Natural killer cell (primary cell): ENCODE measurements at regions not wholly inside any gene's neighbourhood (a gene's known extent, or its start where the extent isn't known, plus 50 kb on each side); places are given as distances from the start of the nearest gene placed in this dataset.

Experiments
- ATAC-seq, 3 donors: fragments of 150-1000 bp in 2 of 3; fragments of 200-7000 bp in 1 of 3; cut with Tn5 transposase; 1 replicate in 1 of 3; 2 replicates in 2 of 3; pipeline ENCODE4 v1.10.0; 2021; ENCODE audit warnings: mild to moderate bottlenecking in 2 of 3, moderate library complexity in 2 of 3
- DNase-seq, 2 donors: peaks; one replicate each; pipeline versions ENCODE4 v3.0.0 to v3.0.0-alpha.2; 2013 to 2021; ENCODE audit warnings: mixed read lengths in 1 of 2
- H3K27ac ChIP-seq: one replicate; pipeline ENCODE4 v1.5.1; 2013; ENCODE audit warnings: mild to moderate bottlenecking, low read length
- H3K27me3 ChIP-seq: one replicate; pipeline ENCODE4 v1.6.1; 2013; ENCODE audit warnings: low read length; ENCODE audit not compliant: control insufficient read depth, insufficient read depth
- H3K36me3 ChIP-seq: one replicate; pipeline ENCODE4 v1.6.1; 2013; ENCODE audit warnings: low read length; ENCODE audit not compliant: control insufficient read depth, insufficient read depth
- H3K4me1 ChIP-seq: one replicate; pipeline ENCODE4 v1.6.1; 2013; ENCODE audit warnings: low read length; ENCODE audit not compliant: control insufficient read depth, insufficient read depth
- H3K4me3 ChIP-seq: one replicate; pipeline ENCODE4 v1.5.1; 2013; ENCODE audit warnings: low read length
- H3K9me3 ChIP-seq: one replicate; pipeline ENCODE4 v1.6.1; 2013; ENCODE audit warnings: low read length; ENCODE audit not compliant: control insufficient read depth, insufficient read depth
- H3K27ac Mint-ChIP-seq, 2 donors: one replicate each; pipeline ENCODE4 v1.8.0; 2022; ENCODE audit warnings: mild to moderate bottlenecking in 2 of 2, mixed read lengths in 2 of 2, moderate library complexity in 1 of 2
- H3K27me3 Mint-ChIP-seq, 2 donors: one replicate each; pipeline ENCODE4 v1.8.0; 2022; ENCODE audit warnings: low read depth in 2 of 2, mixed read lengths in 2 of 2
- H3K36me3 Mint-ChIP-seq: one replicate; pipeline ENCODE4 v1.8.0; 2022; ENCODE audit warnings: mixed read lengths
- H3K4me1 Mint-ChIP-seq, 2 donors: one replicate each; pipeline ENCODE4 v1.8.0; 2022; ENCODE audit warnings: mixed read lengths in 2 of 2
- H3K4me3 Mint-ChIP-seq: one replicate; pipeline ENCODE4 v1.8.0; 2022; ENCODE audit warnings: mild to moderate bottlenecking, moderate library complexity, mixed read lengths
- H3K9me3 Mint-ChIP-seq, 2 donors: one replicate each; pipeline ENCODE4 v1.8.0; 2022; ENCODE audit warnings: mixed read lengths in 2 of 2
- WGBS: methylation state at CpG from one replicate; pipeline ENCODE4 v1.1.7; 2013; ENCODE audit warnings: missing lambda C conversion rate; ENCODE audit not compliant: insufficient coverage; 5-methylcytosine and 5-hydroxymethylcytosine counted together
- intact Hi-C: fragments of 100-400 bp; cut with micrococcal nuclease; formaldehyde crosslinking; loops from one replicate; pipeline ENCODE4 v1.14.2; 2022
- TF ChIP-seq, protein P1 (sequence below): fragments of 200-600 bp; IDR thresholded peaks from one replicate; pipeline ENCODE4 v1.8.0; 2022; ENCODE audit warnings: antibody characterized with exemption

DNA sequence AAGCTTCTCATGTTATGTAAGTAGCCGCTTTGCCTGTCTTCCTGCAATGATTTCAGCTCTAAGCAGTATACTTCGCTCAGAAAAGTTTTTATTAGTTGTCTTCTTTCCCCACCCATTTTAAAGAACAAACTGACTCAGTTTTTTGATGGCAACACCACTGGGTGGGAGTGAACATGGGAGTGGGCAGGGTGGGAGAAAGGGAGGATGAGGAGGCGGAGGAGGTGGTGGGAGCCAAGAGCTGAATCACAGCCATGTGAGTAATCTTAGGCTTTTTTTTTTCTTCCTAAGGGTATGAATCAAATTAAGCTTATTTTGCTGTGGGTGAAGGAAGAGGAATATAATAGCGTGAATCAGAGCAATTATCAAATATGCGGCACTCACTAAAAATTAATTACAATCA, 574.3 kb upstream of the DIPK2B start:
- H3K27ac Mint-ChIP-seq: no peak overlapping the region
- H3K4me3 Mint-ChIP-seq: no peak overlapping the region
- no peaks in the 10 kb centered on the region for H3K9me3 Mint-ChIP-seq
- peaks cover 20 to 25% of the 10 kb centered on the region in 2 donors for H3K4me1 Mint-ChIP-seq
- TF ChIP-seq, protein P1, sequence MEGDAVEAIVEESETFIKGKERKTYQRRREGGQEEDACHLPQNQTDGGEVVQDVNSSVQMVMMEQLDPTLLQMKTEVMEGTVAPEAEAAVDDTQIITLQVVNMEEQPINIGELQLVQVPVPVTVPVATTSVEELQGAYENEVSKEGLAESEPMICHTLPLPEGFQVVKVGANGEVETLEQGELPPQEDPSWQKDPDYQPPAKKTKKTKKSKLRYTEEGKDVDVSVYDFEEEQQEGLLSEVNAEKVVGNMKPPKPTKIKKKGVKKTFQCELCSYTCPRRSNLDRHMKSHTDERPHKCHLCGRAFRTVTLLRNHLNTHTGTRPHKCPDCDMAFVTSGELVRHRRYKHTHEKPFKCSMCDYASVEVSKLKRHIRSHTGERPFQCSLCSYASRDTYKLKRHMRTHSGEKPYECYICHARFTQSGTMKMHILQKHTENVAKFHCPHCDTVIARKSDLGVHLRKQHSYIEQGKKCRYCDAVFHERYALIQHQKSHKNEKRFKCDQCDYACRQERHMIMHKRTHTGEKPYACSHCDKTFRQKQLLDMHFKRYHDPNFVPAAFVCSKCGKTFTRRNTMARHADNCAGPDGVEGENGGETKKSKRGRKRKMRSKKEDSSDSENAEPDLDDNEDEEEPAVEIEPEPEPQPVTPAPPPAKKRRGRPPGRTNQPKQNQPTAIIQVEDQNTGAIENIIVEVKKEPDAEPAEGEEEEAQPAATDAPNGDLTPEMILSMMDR: no peak
- DNase-seq (no peak), ATAC-seq (no peak)
- WGBS: 93% methylated on average over 3 of the region's 5 CpGs
- no peak overlapping the region for H3K27ac ChIP-seq
- H3K9me3 ChIP-seq: no peaks in the 10 kb centered on the region
- no peaks in the 10 kb centered on the region for H3K36me3 Mint-ChIP-seq
- peaks cover 2 to 13% of the 10 kb centered on the region in 2 donors for H3K27me3 Mint-ChIP-seq
- H3K4me1 ChIP-seq: peaks cover 9% of the 10 kb centered on the region
- no peaks in the 10 kb centered on the region for H3K36me3 ChIP-seq
- intact Hi-C loops: no loop called here
- no peaks in the 10 kb centered on the region for H3K27me3 ChIP-seq
- H3K4me3 ChIP-seq: no peak overlapping the region

DNA sequence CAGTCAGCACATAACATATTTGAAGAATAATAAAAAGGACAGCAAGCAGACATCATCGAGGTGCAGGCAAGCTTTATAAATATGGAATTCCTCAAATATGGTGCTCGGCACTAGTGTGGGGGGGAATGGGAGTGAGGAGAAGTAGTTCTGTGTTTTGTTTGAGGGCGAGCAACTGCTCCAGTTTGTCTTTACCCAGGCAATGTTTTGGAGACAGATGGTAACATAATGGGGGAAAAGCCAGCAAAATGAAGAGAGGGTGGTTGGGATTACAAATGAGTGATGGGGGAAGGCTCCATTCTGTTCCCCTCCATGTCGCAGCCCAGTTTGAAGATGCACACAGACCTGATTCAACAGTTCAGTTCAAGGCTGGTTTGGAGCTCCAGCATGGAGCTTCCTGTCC, 572.9 kb upstream of the DIPK2B start:
- Histone ChIP-seq H3K36me3 (no peaks in the 10 kb centered on the region), H3K4me3 (no peak overlapping the region), H3K27me3 (no peaks in the 10 kb centered on the region), H3K9me3 (no peaks in the 10 kb centered on the region), H3K27ac (no peak overlapping the region), H3K4me1 (peaks cover 9% of the 10 kb centered on the region)
- Mint-ChIP-seq H3K27me3 (peaks cover 0 to 2% of the 10 kb centered on the region in 2 donors), H3K4me1 (peaks cover 20 to 29% of the 10 kb centered on the region in 2 donors), H3K4me3 (no peak overlapping the region), H3K36me3 (no peaks in the 10 kb centered on the region), H3K9me3 (no peaks in the 10 kb centered on the region), H3K27ac (no peak overlapping the region)
- DNase-seq (no peak), ATAC-seq (no peak)
- intact Hi-C loops: no loop called here
- TF ChIP-seq, protein P1: no peak
- 100% methylated on average over 4 of the region's 4 CpGs for WGBS

- Histone ChIP-seq H3K27ac (peak overlapping the region; percentile 94), H3K4me1 (peaks cover 9% of the 10 kb centered on the region), H3K9me3 (no peaks in the 10 kb centered on the region), H3K4me3 (peak overlapping the region; percentile 3), H3K27me3 (no peaks in the 10 kb centered on the region), H3K36me3 (no peaks in the 10 kb centered on the region)
- Mint-ChIP-seq H3K4me1 (peaks cover 33 to 34% of the 10 kb centered on the region in 2 donors), H3K4me3 (peak overlapping the region; percentile 77), H3K36me3 (no peaks in the 10 kb centered on the region), H3K9me3 (no peaks in the 10 kb centered on the region), H3K27me3 (no peaks in the 10 kb centered on the region), H3K27ac (peak overlapping the region; percentile 88 to 90)
- DNase-seq (peak; percentile 51 to 82), ATAC-seq (peak; percentile 65 to 82 (median 81))
- intact Hi-C loops: loop anchor here (1.0 kb wide), 2 partner anchors 13 to 18 kb away; no protein-coding TSS in a partner anchor
- TF ChIP-seq, protein P1: no peak
- 0% methylated on average over 6 of the region's 7 CpGs for WGBS
Measured at GRCh38 chrX:45771560-45772340, 571.1 kb upstream of the DIPK2B start.
